HepG2 (cell line): ENCODE measurements at regions not wholly inside any gene's neighbourhood (a gene's known extent, or its start where the extent isn't known, plus 50 kb on each side); places are given as distances from the start of the nearest gene placed in this dataset.

Experiments used
- ATAC-seq: fragments of 200-7000 bp; cut with Tn5 transposase; 3 replicates; pipeline ENCODE4 v1.9.1; 2020; ENCODE audit warnings: mild to moderate bottlenecking, moderate library complexity
- BruUV-seq: library from RNA; stranded (reverse); fragments of 400-500 nt; replicated peaks from 2 replicates; lab custom pipeline; 2021; lab: Mats Ljungman, UMichigan
- CTCF ChIA-PET: fragments of 300-600 bp; formaldehyde crosslinking; extraction: SDS; loops from one replicate; lab custom pipeline; 2021; ENCODE audit warnings: low total read pairs, inconsistent platforms, low intra/inter-chr PET ratio; lab: Yijun Ruan, JAX
- POLR2A ChIA-PET: fragments of 350-600 bp; sonication (Branson Sonifier 250); formaldehyde crosslinking; loops from one replicate; lab custom pipeline; 2020; ENCODE audit warnings: antibody characterized with exemption, inconsistent platforms; lab: Yijun Ruan, JAX
- DNase-seq: peaks from one replicate; pipeline ENCODE4 v3.0.0-alpha.2; 2015; ENCODE audit warnings: low spot score
- FAIRE-seq: peaks from 3 replicates; lab custom pipeline; 2011; peaks lifted over from hg19 to GRCh38; lab: Jason Lieb, UNC
- H2AFZ ChIP-seq: one replicate; pipeline ENCODE4 v1.6.1; 2011; ENCODE audit warnings: low read length, inconsistent platforms
- H3K27ac ChIP-seq: fragments of 300-600 bp; 3 replicates; pipeline ENCODE4 v1.8.0; 2011; ENCODE audit warnings: mixed run types, mild to moderate bottlenecking, mixed read lengths, low read length, inconsistent platforms; ENCODE audit not compliant: insufficient read depth; ENCODE audit errors: extremely low read length
- H3K27me3 ChIP-seq, 2 experiments: fragments of 200-600 bp in 1 of 2; 2 replicates in 1 of 2; 3 replicates in 1 of 2; pipeline versions ENCODE4 v1.6.0 to v1.8.0; 2011; ENCODE audit warnings: low read length in 2 of 2, mild to moderate bottlenecking in 2 of 2, moderate library complexity in 2 of 2, inconsistent platforms in 1 of 2; ENCODE audit not compliant: insufficient read depth in 2 of 2, control insufficient read depth in 1 of 2
- H3K36me3 ChIP-seq, 2 experiments: fragments of 200-600 bp in 1 of 2; replicated peaks in 1 of 2; 2 replicates in 1 of 2; 3 replicates in 1 of 2; pipeline versions ENCODE4 v1.5.1 to v1.8.0; 2011; ENCODE audit warnings: low read length in 2 of 2, inconsistent platforms in 1 of 2; ENCODE audit not compliant: insufficient read depth in 2 of 2, control insufficient read depth in 1 of 2
- H3K4me1 ChIP-seq: 2 replicates; pipeline ENCODE4 v1.5.1; 2012; ENCODE audit warnings: low read length, inconsistent platforms; ENCODE audit not compliant: insufficient read depth
- H3K4me2 ChIP-seq: 2 replicates; pipeline ENCODE4 v1.6.0; 2011; ENCODE audit warnings: low read depth, low read length, inconsistent platforms
- H3K4me3 ChIP-seq, 3 experiments: fragments of 200-600 bp in 1 of 3; sonication (generic), shearing (Covaris generic) in 1 of 3; replicated peaks in 1 of 3; 2 replicates each; pipeline ENCODE4 v1.5.1; 2011 to 2016; ENCODE audit warnings: low read length in 3 of 3, inconsistent platforms in 2 of 3, low read depth in 2 of 3, mild to moderate bottlenecking in 2 of 3, control low read depth in 1 of 3, mixed read lengths in 1 of 3; ENCODE audit not compliant: insufficient read depth in 1 of 3
- H3K79me2 ChIP-seq: one replicate; pipeline ENCODE4 v1.6.1; 2011; ENCODE audit warnings: low read length, inconsistent platforms; ENCODE audit not compliant: insufficient read depth
- H3K9ac ChIP-seq: 2 replicates; pipeline ENCODE4 v1.6.0; 2011; ENCODE audit warnings: mild to moderate bottlenecking, low read depth, low read length, inconsistent platforms; ENCODE audit not compliant: insufficient read depth
- H3K9me3 ChIP-seq: 2 replicates; pipeline ENCODE4 v1.5.1; 2012; ENCODE audit warnings: mild to moderate bottlenecking, low read length
- H4K20me1 ChIP-seq: 2 replicates; pipeline ENCODE4 v1.6.0; 2011; ENCODE audit warnings: inconsistent platforms, mild to moderate bottlenecking, low read length, moderate library complexity; ENCODE audit not compliant: insufficient read depth
- CREB1 ChIP-seq, 2 experiments: fragments of 450-650 bp in 1 of 2; IDR thresholded peaks; 2 replicates each; pipeline ENCODE4 v1.6.1; 2016 to 2017; ENCODE audit warnings: control low read depth in 1 of 2, mild to moderate bottlenecking in 1 of 2, missing compliant biosample characterization in 1 of 2, missing genetic modification characterization in 1 of 2
- RARG ChIP-seq: sonication (generic); formaldehyde crosslinking; IDR thresholded peaks from 2 replicates; pipeline ENCODE4 v1.4.0; 2020; ENCODE audit warnings: low read depth, mild to moderate bottlenecking, missing genetic modification reagents
- STAG1 ChIP-seq: sonication (generic); formaldehyde crosslinking; IDR thresholded peaks from 2 replicates; pipeline ENCODE4 v1.4.0; 2020; ENCODE audit warnings: missing genetic modification reagents
- ZNF317 ChIP-seq: sonication (generic); formaldehyde crosslinking; IDR thresholded peaks from 2 replicates; pipeline ENCODE4 v1.5.0; 2020; ENCODE audit warnings: mild to moderate bottlenecking, missing genetic modification reagents
- WGBS: methylation state at CpG from one replicate; pipeline ENCODE4 v1.1.6; 2017; ENCODE audit warnings: low lambda C conversion rate; 5-methylcytosine and 5-hydroxymethylcytosine counted together
- in situ Hi-C: cut with HindIII; loops from 2 replicates; pipeline ENCODE4 v1.10.0; 2017; ENCODE audit warnings: low pct_unique_long_range_greater_than_20kb; ENCODE audit not compliant: extremely low pct_ligation_motif_present
- intact Hi-C: fragments of 100-400 bp; cut with micrococcal nuclease; formaldehyde crosslinking; loops from one replicate; pipeline ENCODE4 v1.10.0; 2022; ENCODE audit not compliant: unreplicated experiment
- TF ChIP-seq, protein P1 (sequence below): IDR thresholded peaks from 2 replicates; pipeline ENCODE4 v1.6.1; 2018; ENCODE audit warnings: missing genetic modification reagents, mild to moderate bottlenecking, missing compliant biosample characterization
- TF ChIP-seq, protein P2 (sequence below): sonication (generic); formaldehyde crosslinking; IDR thresholded peaks from 2 replicates; pipeline ENCODE4 v1.9.0; 2021; ENCODE audit warnings: missing genetic modification reagents, borderline replicate concordance
- TF ChIP-seq, protein P3 (sequence below): sonication (generic); formaldehyde crosslinking; IDR thresholded peaks from 2 replicates; pipeline ENCODE4 v1.5.0; 2020; ENCODE audit warnings: mild to moderate bottlenecking, missing genetic modification reagents, moderate library complexity

DNA sequence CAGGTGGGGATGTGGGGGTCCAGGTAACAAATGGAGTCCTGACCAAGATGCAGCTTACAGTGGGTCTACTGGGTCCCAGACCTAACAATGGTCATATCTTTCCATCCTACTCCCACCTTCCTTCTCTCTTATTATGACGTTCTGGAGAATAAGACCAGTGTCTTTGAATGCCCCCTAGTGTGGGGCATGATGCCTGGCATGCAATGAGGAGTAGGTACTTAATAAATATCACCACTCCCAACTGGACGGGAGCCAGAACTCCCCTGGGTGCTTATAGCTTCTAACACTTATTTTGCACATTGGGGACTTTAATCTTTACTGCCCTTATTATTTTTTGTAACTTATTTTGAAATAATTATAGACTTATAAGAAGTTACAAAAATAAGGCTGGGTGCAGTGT, 98.2 kb downstream of the NDFIP1 start:
- WGBS = 25% methylated on average over 2 of the region's 2 CpGs
- POLR2A ChIA-PET = no interaction called here
- peak; percentile 21 for DNase-seq

DNA sequence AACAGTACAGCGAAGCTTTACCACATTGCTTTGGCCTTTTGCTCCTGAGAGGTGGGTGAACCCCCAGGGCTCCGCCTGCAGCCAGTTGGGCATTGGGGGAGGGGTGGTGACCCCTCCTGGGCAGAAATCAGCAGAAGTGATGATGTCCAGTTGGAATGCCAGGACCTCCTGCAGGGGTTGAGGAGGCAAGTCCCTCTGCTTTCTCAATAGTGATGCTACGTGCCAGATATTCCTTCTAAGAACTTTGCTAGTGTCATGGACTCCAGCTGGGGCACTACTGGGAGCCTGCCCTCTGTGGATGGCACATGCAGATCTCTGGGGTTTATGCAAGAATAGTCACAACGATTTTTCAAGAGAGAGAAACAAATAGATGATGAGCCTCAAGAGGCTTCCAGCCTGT, 95.6 kb downstream of the NDFIP1 start:
- FAIRE-seq = no peak
- no peak for DNase-seq
- Histone ChIP-seq H3K9me3 (no peaks in the 10 kb centered on the region), H3K9ac (no peak overlapping the region), H3K79me2 (no peaks in the 10 kb centered on the region), H3K4me1 (no peaks in the 10 kb centered on the region), H3K4me2 (no peak overlapping the region), H3K27ac (no peak overlapping the region), H3K27me3 (peaks cover 5 to 25% of the 10 kb centered on the region in 2 experiments)
- BruUV-seq = no TSS peak
- POLR2A ChIA-PET = no interaction called here
- in situ Hi-C loops = no loop called here
- intact Hi-C loops = no loop called here
- WGBS = 19% methylated on average over 4 of the region's 4 CpGs
- TF ChIP-seq ZNF317 = no peak
- no peak for TF ChIP-seq RARG (CRISPR knock-in tag)
- TF ChIP-seq, protein P1, sequence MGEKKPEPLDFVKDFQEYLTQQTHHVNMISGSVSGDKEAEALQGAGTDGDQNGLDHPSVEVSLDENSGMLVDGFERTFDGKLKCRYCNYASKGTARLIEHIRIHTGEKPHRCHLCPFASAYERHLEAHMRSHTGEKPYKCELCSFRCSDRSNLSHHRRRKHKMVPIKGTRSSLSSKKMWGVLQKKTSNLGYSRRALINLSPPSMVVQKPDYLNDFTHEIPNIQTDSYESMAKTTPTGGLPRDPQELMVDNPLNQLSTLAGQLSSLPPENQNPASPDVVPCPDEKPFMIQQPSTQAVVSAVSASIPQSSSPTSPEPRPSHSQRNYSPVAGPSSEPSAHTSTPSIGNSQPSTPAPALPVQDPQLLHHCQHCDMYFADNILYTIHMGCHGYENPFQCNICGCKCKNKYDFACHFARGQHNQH (CRISPR knock-in tag) = no peak
- TF ChIP-seq, all 625 proteins: peak for 0
- no peak for ATAC-seq
- Histone ChIP-seq H4K20me1 (no peaks in the 10 kb centered on the region), H2AFZ (no peak overlapping the region), H3K36me3 (no peaks in the 10 kb centered on the region), H3K4me3 (no peak overlapping the region)
- CTCF ChIA-PET = no interaction called here

More for the DNA sequence above, 98.2 kb downstream of the NDFIP1 start:
- H3K27ac ChIP-seq = no peak overlapping the region
- no peak overlapping the region for H2AFZ ChIP-seq
- H3K9ac ChIP-seq = no peak overlapping the region
- no peak overlapping the region for H3K4me2 ChIP-seq
- H3K79me2 ChIP-seq = no peaks in the 10 kb centered on the region
- intact Hi-C loops = no loop called here
- no peak for ATAC-seq
- no peak overlapping the region for H3K4me3 ChIP-seq
- no peaks in the 10 kb centered on the region for H3K9me3 ChIP-seq
- BruUV-seq = no TSS peak
- CTCF ChIA-PET = no interaction called here
- TF ChIP-seq STAG1 = 0 out of 2 replicates have a peak, but pooled peaks have one; percentile 25
- no peak for TF ChIP-seq CREB1 (IDR thresholded peaks at IDR 0.05)
- TF ChIP-seq CREB1 (CRISPR knock-in tag; IDR thresholded peaks at IDR 0.05) = no peak
- TF ChIP-seq, protein P2, sequence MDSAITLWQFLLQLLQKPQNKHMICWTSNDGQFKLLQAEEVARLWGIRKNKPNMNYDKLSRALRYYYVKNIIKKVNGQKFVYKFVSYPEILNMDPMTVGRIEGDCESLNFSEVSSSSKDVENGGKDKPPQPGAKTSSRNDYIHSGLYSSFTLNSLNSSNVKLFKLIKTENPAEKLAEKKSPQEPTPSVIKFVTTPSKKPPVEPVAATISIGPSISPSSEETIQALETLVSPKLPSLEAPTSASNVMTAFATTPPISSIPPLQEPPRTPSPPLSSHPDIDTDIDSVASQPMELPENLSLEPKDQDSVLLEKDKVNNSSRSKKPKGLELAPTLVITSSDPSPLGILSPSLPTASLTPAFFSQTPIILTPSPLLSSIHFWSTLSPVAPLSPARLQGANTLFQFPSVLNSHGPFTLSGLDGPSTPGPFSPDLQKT = no peak
- TF ChIP-seq, protein P3, sequence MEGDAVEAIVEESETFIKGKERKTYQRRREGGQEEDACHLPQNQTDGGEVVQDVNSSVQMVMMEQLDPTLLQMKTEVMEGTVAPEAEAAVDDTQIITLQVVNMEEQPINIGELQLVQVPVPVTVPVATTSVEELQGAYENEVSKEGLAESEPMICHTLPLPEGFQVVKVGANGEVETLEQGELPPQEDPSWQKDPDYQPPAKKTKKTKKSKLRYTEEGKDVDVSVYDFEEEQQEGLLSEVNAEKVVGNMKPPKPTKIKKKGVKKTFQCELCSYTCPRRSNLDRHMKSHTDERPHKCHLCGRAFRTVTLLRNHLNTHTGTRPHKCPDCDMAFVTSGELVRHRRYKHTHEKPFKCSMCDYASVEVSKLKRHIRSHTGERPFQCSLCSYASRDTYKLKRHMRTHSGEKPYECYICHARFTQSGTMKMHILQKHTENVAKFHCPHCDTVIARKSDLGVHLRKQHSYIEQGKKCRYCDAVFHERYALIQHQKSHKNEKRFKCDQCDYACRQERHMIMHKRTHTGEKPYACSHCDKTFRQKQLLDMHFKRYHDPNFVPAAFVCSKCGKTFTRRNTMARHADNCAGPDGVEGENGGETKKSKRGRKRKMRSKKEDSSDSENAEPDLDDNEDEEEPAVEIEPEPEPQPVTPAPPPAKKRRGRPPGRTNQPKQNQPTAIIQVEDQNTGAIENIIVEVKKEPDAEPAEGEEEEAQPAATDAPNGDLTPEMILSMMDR (CRISPR knock-in tag) = 0 out of 2 replicates have a peak, but pooled peaks have one; percentile 14
- TF ChIP-seq, all 625 proteins: peak for 2
- Histone ChIP-seq H3K27me3 (peaks cover 5 to 33% of the 10 kb centered on the region in 2 experiments), H3K36me3 (no peaks in the 10 kb centered on the region), H4K20me1 (no peaks in the 10 kb centered on the region), H3K4me1 (no peaks in the 10 kb centered on the region)
- FAIRE-seq = no peak
- in situ Hi-C loops = no loop called here
